ENCODE measurements at regions not wholly inside any gene's neighbourhood (a gene's known extent, or its start where the extent isn't known, plus 50 kb on each side); places are given as distances from the start of the nearest gene placed in this dataset.

GRCh38 chr1:14435368-14436023, 163.0 kb upstream of the KAZN start:
- Mint-ChIP-seq H3K27me3 (ENCODE audit: low read depth) (no peaks in the 10 kb centered on the region), H3K27ac (no peak overlapping the region), H3K4me3 (no peak overlapping the region), H3K9me3 (ENCODE audit: insufficient read depth) (no peaks in the 10 kb centered on the region), H3K36me3 (ENCODE audit: low read depth) (no peaks in the 10 kb centered on the region), H3K4me1 (ENCODE audit: low read depth) (no peaks in the 10 kb centered on the region)
- DNase-seq: no peak
- ChIA-PET POLR2A (no interaction called here), CTCF (no interaction called here)
- no peak for ATAC-seq

- DNase-seq: no peak
- no peak for ATAC-seq
- no peaks in the 10 kb centered on the region for H3K9me3 Mint-ChIP-seq (ENCODE audit: insufficient read depth)
- no peaks in the 10 kb centered on the region for H3K4me1 Mint-ChIP-seq (ENCODE audit: low read depth)
- POLR2A ChIA-PET: no interaction called here
- no peaks in the 10 kb centered on the region for H3K27me3 Mint-ChIP-seq (ENCODE audit: low read depth)
- CTCF ChIA-PET: no interaction called here
- H3K36me3 Mint-ChIP-seq (ENCODE audit: low read depth): no peaks in the 10 kb centered on the region
- no peak overlapping the region for H3K4me3 Mint-ChIP-seq
- H3K27ac Mint-ChIP-seq: no peak overlapping the region
These were observed 161.0 kb upstream of the KAZN start for GRCh38 chr1:14437417-14437918.

- H3K4me1 Mint-ChIP-seq (ENCODE audit: low read depth): no peaks in the 10 kb centered on the region
- DNase-seq: no peak
- H3K27ac Mint-ChIP-seq: no peak overlapping the region
- ATAC-seq: no peak
- no peak overlapping the region for H3K4me3 Mint-ChIP-seq
- CTCF ChIA-PET: no interaction called here
- H3K9me3 Mint-ChIP-seq (ENCODE audit: insufficient read depth): no peaks in the 10 kb centered on the region
- POLR2A ChIA-PET: no interaction called here
- no peaks in the 10 kb centered on the region for H3K36me3 Mint-ChIP-seq (ENCODE audit: low read depth)
- no peaks in the 10 kb centered on the region for H3K27me3 Mint-ChIP-seq (ENCODE audit: low read depth)
These were observed 160.2 kb upstream of the KAZN start for GRCh38 chr1:14438127-14438769.

GRCh38 chr1:14439015-14439414, 159.5 kb upstream of the KAZN start:
- no peak for DNase-seq
- Mint-ChIP-seq H3K9me3 (ENCODE audit: insufficient read depth) (no peaks in the 10 kb centered on the region), H3K27me3 (ENCODE audit: low read depth) (no peaks in the 10 kb centered on the region), H3K4me1 (ENCODE audit: low read depth) (no peaks in the 10 kb centered on the region), H3K36me3 (ENCODE audit: low read depth) (no peaks in the 10 kb centered on the region), H3K4me3 (no peak overlapping the region), H3K27ac (no peak overlapping the region)
- no peak for ATAC-seq
- ChIA-PET CTCF (no interaction called here), POLR2A (no interaction called here)

GRCh38 chr1:14440166-14440565, 158.3 kb upstream of the KAZN start:
- no peaks in the 10 kb centered on the region for H3K27me3 Mint-ChIP-seq (ENCODE audit: low read depth)
- no peak overlapping the region for H3K27ac Mint-ChIP-seq
- DNase-seq (no peak), ATAC-seq (no peak)
- H3K4me1 Mint-ChIP-seq (ENCODE audit: low read depth): no peaks in the 10 kb centered on the region
- no peaks in the 10 kb centered on the region for H3K36me3 Mint-ChIP-seq (ENCODE audit: low read depth)
- H3K4me3 Mint-ChIP-seq: no peak overlapping the region
- no peaks in the 10 kb centered on the region for H3K9me3 Mint-ChIP-seq (ENCODE audit: insufficient read depth)
- CTCF ChIA-PET: no interaction called here
- POLR2A ChIA-PET: no interaction called here

GRCh38 chr1:14440731-14441130, 157.8 kb upstream of the KAZN start:
- no peak overlapping the region for H3K27ac Mint-ChIP-seq
- ChIA-PET CTCF (no interaction called here), POLR2A (no interaction called here)
- DNase-seq (no peak), ATAC-seq (no peak)
- H3K36me3 Mint-ChIP-seq (ENCODE audit: low read depth): no peaks in the 10 kb centered on the region
- no peaks in the 10 kb centered on the region for H3K4me1 Mint-ChIP-seq (ENCODE audit: low read depth)
- no peaks in the 10 kb centered on the region for H3K27me3 Mint-ChIP-seq (ENCODE audit: low read depth)
- H3K9me3 Mint-ChIP-seq (ENCODE audit: insufficient read depth): no peaks in the 10 kb centered on the region
- no peak overlapping the region for H3K4me3 Mint-ChIP-seq

- ATAC-seq (no peak), DNase-seq (no peak)
- no peaks in the 10 kb centered on the region for H3K4me1 Mint-ChIP-seq (ENCODE audit: low read depth)
- no peaks in the 10 kb centered on the region for H3K27me3 Mint-ChIP-seq (ENCODE audit: low read depth)
- ChIA-PET CTCF (interaction anchor here (0.7 kb wide), 1 partner anchor 90 kb away, joined by 3 read pairs; no protein-coding TSS in a partner anchor), POLR2A (no interaction called here)
- H3K27ac Mint-ChIP-seq: no peak overlapping the region
- H3K4me3 Mint-ChIP-seq: no peak overlapping the region
- no peaks in the 10 kb centered on the region for H3K9me3 Mint-ChIP-seq (ENCODE audit: insufficient read depth)
- no peaks in the 10 kb centered on the region for H3K36me3 Mint-ChIP-seq (ENCODE audit: low read depth)
These were observed 157.2 kb upstream of the KAZN start for GRCh38 chr1:14441302-14441741.

- ATAC-seq (no peak), DNase-seq (no peak)
- Mint-ChIP-seq H3K36me3 (ENCODE audit: low read depth) (no peaks in the 10 kb centered on the region), H3K4me1 (ENCODE audit: low read depth) (no peaks in the 10 kb centered on the region), H3K9me3 (ENCODE audit: insufficient read depth) (no peaks in the 10 kb centered on the region), H3K27me3 (ENCODE audit: low read depth) (no peaks in the 10 kb centered on the region), H3K4me3 (no peak overlapping the region), H3K27ac (no peak overlapping the region)
- ChIA-PET CTCF (no interaction called here), POLR2A (interaction anchor here (0.7 kb wide), 1 partner anchor 324 kb away, joined by 3 read pairs; no protein-coding TSS in a partner anchor)
These were observed 155.8 kb upstream of the KAZN start for GRCh38 chr1:14442669-14443068.

GRCh38 chr1:14443164-14443787, 155.2 kb upstream of the KAZN start:
- Mint-ChIP-seq H3K4me3 (no peak overlapping the region), H3K4me1 (ENCODE audit: low read depth) (no peaks in the 10 kb centered on the region), H3K27me3 (ENCODE audit: low read depth) (no peaks in the 10 kb centered on the region), H3K9me3 (ENCODE audit: insufficient read depth) (no peaks in the 10 kb centered on the region), H3K36me3 (ENCODE audit: low read depth) (no peaks in the 10 kb centered on the region), H3K27ac (no peak overlapping the region)
- ChIA-PET POLR2A (interaction anchor here (0.7 kb wide), 1 partner anchor 324 kb away, joined by 3 read pairs; no protein-coding TSS in a partner anchor), CTCF (no interaction called here)
- DNase-seq (no peak), ATAC-seq (no peak)

- no peaks in the 10 kb centered on the region for H3K27me3 Mint-ChIP-seq (ENCODE audit: low read depth)
- no peaks in the 10 kb centered on the region for H3K36me3 Mint-ChIP-seq (ENCODE audit: low read depth)
- ATAC-seq: no peak
- no peak for DNase-seq
- no peak overlapping the region for H3K4me3 Mint-ChIP-seq
- ChIA-PET POLR2A (no interaction called here), CTCF (no interaction called here)
- H3K27ac Mint-ChIP-seq: no peak overlapping the region
- no peaks in the 10 kb centered on the region for H3K9me3 Mint-ChIP-seq (ENCODE audit: insufficient read depth)
- no peaks in the 10 kb centered on the region for H3K4me1 Mint-ChIP-seq (ENCODE audit: low read depth)
These were observed 147.3 kb upstream of the KAZN start for GRCh38 chr1:14451217-14451616.

- Mint-ChIP-seq H3K36me3 (ENCODE audit: low read depth) (no peaks in the 10 kb centered on the region), H3K4me1 (ENCODE audit: low read depth) (no peaks in the 10 kb centered on the region), H3K9me3 (ENCODE audit: insufficient read depth) (no peaks in the 10 kb centered on the region), H3K27ac (no peak overlapping the region), H3K27me3 (ENCODE audit: low read depth) (no peaks in the 10 kb centered on the region), H3K4me3 (no peak overlapping the region)
- no peak for DNase-seq
- ATAC-seq: no peak
- CTCF ChIA-PET: no interaction called here
- POLR2A ChIA-PET: no interaction called here
These were observed 145.9 kb upstream of the KAZN start for GRCh38 chr1:14452551-14452950.

GRCh38 chr1:14460173-14460572, 138.3 kb upstream of the KAZN start:
- no peak overlapping the region for H3K27ac Mint-ChIP-seq
- DNase-seq: no peak
- POLR2A ChIA-PET: no interaction called here
- no peak for ATAC-seq
- no peaks in the 10 kb centered on the region for H3K9me3 Mint-ChIP-seq (ENCODE audit: insufficient read depth)
- no peaks in the 10 kb centered on the region for H3K27me3 Mint-ChIP-seq (ENCODE audit: low read depth)
- CTCF ChIA-PET: no interaction called here
- H3K36me3 Mint-ChIP-seq (ENCODE audit: low read depth): no peaks in the 10 kb centered on the region
- no peak overlapping the region for H3K4me3 Mint-ChIP-seq
- no peaks in the 10 kb centered on the region for H3K4me1 Mint-ChIP-seq (ENCODE audit: low read depth)

All from activated CD8-positive, alpha-beta T cell treated with anti-CD3 and anti-CD28 coated beads, Interleukin-2, amount 10 ng/mL, durations not matched to agents 7 days and 5 days (primary cell).